IPS-18a (cell line): ENCODE measurements at regions not wholly inside any gene's neighbourhood (a gene's known extent, or its start where the extent isn't known, plus 50 kb on each side); places are given as distances from the start of the nearest gene placed in this dataset.
"Not testable (repeated sequence)": the region's sequence is repeated elsewhere in the genome, so short reads cannot be mapped to it uniquely, and the experiment has no call there.

ENCODE experiments used
- H3K27ac ChIP-seq: one replicate; pipeline ENCODE4 v1.5.1; 2013; ENCODE audit warnings: low read length
- H3K27me3 ChIP-seq: one replicate; pipeline ENCODE4 v1.6.1; 2013; ENCODE audit warnings: mild to moderate bottlenecking, low read length; ENCODE audit not compliant: control insufficient read depth, insufficient read depth
- H3K36me3 ChIP-seq: one replicate; pipeline ENCODE4 v1.6.1; 2013; ENCODE audit warnings: low read depth, low read length; ENCODE audit not compliant: control insufficient read depth
- H3K4me1 ChIP-seq: one replicate; pipeline ENCODE4 v1.6.1; 2013; ENCODE audit warnings: low read depth, low read length; ENCODE audit not compliant: control insufficient read depth
- H3K4me3 ChIP-seq: one replicate; pipeline ENCODE4 v1.5.1; 2013; ENCODE audit warnings: low read length
- H3K9ac ChIP-seq: one replicate; pipeline ENCODE4 v1.6.1; 2013; ENCODE audit warnings: mild to moderate bottlenecking, low read length, moderate library complexity
- H3K9me3 ChIP-seq: one replicate; pipeline ENCODE4 v1.6.1; 2013; ENCODE audit warnings: low read depth, low read length; ENCODE audit not compliant: control insufficient read depth

DNA sequence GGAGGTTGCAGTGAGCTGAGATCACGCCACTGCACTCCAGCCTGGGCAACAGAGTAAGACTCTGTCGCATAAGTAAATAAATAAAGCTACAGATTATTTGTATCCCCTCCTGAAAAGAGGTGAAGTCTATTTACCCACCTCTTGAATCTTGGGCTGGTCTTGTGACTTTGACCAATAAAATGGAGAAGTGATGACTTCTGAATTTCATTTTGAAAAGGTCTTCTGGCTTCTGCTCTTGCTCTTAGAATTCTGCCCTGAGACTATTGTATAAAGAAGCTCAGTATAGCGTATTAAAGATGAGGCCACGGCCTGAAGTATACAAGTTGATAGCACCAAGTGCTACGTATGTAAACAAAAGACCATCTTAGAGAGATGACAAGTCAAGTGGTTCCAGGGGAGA is 88.3 kb upstream of the AMN1 start:
- no peaks in the 10 kb centered on the region for H3K36me3 ChIP-seq
- no peaks in the 10 kb centered on the region for H3K27me3 ChIP-seq
- H3K4me3 ChIP-seq: no peak overlapping the region
- H3K27ac ChIP-seq: no peak overlapping the region
- peaks cover 4% of the 10 kb centered on the region for H3K4me1 ChIP-seq
- H3K9me3 ChIP-seq: no peaks in the 10 kb centered on the region
- H3K9ac ChIP-seq: no peak overlapping the region

DNA sequence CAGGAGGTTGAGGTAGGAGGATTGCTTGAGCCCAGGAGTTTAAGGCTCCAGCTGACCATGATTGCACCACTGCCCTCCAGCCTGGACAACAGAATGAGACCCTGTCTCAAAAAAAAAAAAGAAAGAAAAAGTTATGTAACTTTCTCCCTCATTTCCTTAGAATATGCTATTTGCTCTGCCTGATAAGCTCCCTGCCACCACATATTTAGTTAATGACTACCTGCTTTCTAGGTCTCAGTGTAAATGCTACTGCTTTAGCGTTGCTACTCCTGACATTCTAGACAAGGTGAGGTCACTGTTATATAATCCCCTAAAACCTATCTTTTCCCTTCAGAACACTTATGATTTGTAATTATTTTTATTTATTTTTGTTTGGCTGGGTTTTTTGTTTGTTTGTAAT is 86.3 kb upstream of the AMN1 start:
- Histone ChIP-seq H3K4me3 (no peak overlapping the region), H3K27me3 (no peaks in the 10 kb centered on the region), H3K9me3 (no peaks in the 10 kb centered on the region), H3K36me3 (no peaks in the 10 kb centered on the region), H3K9ac (no peak overlapping the region), H3K4me1 (peaks cover 4% of the 10 kb centered on the region), H3K27ac (no peak overlapping the region)

DNA sequence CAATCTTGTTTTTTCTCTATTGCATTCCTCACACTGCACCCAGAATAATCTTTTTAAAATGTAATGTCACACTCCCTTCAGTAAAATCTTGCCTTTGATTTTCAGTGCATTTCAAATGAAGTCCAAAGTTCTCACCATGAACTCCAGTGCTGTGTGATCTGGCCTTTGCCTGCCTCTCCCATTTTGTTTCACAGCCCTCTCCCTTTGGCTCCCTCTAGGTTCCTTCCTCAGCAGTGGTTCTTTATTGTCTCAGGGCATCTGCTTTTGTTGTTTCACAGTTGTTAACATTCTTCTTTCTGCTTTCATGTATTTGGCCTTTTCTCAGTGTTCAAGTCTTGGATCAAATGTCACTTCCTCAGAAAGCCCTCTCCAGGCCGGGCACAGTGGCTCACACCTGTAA is 84.5 kb upstream of the AMN1 start:
- Histone ChIP-seq H3K27ac (no peak overlapping the region), H3K4me1 (peaks cover 4% of the 10 kb centered on the region), H3K4me3 (no peak overlapping the region), H3K27me3 (no peaks in the 10 kb centered on the region), H3K36me3 (no peaks in the 10 kb centered on the region), H3K9me3 (no peaks in the 10 kb centered on the region), H3K9ac (no peak overlapping the region)

DNA sequence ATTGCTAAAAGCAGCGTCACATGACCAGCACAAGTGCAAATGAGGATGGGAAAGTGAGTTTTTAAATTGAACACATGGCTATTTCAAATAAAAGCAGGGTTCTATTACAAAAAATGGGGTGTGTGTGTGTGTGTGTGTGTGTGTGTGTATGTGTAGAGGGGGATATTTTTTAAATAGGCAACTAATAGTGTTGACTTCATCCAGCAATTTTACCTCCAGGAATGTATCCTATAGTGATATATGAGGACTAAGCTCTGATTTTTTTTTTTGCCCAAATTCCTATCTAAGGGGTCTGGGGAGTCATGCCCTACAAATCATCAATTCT is 78.9 kb upstream of the AMN1 start:
- H3K9me3 ChIP-seq: no peaks in the 10 kb centered on the region
- H3K9ac ChIP-seq: no peak overlapping the region
- no peak overlapping the region for H3K27ac ChIP-seq
- no peaks in the 10 kb centered on the region for H3K27me3 ChIP-seq
- no peaks in the 10 kb centered on the region for H3K36me3 ChIP-seq
- no peaks in the 10 kb centered on the region for H3K4me1 ChIP-seq
- H3K4me3 ChIP-seq: no peak overlapping the region

DNA sequence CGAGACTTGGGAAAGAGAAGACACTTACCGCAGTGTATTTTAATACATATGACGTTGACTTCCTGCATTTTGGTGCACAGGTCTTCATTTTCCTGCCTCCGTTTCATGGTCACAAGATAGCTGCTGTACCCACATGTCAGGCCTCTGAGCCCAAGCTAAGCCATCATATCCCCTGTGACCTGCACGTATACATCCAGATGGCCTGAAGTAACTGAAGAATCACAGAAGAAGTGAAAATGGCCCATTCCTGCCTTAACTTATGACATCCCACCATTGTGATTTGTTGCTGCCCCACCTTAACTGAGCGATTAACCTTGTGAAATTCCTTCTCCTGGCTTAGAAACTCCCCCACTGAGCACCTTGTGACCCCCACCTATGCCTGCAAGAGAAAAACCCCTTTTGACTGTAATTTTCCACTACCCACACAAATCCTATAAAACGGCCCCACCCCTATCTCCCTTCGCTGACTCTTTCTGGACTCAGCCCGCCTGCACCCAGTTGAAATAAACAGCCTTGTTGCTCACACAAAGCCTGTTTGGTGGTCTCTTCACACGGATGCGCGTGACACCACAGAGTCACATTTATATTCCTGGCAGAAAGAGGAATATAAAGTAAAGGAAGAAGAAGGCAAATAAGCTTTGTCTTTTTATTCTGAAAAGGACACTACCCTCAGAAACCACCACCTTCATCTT is 78.4 kb upstream of the AMN1 start:
- not testable (repeated sequence) for H3K9ac ChIP-seq, H3K27ac ChIP-seq, H3K4me1 ChIP-seq, H3K4me3 ChIP-seq, H3K36me3 ChIP-seq, H3K9me3 ChIP-seq, H3K27me3 ChIP-seq

DNA sequence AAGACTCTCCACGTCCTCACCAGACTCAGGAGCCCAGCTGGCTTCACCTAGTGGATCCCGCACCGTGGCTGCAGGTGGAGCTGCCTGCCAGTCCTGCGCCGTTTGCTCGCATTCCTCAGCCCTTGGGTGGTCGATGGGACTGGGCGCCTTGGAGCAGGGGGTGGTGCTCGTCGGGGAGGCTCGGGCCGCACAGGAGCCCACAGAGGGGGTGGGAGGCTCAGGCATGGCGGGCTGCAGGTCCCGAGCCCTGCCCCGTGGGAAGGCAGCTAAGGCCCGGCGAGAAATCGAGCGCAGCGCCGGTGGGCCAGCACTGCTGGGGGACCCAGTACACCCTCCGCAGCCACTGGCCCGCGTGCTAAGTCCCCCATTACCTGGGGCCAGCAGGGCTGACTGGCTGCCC is 76.9 kb upstream of the AMN1 start:
- not testable (repeated sequence) for H3K9ac ChIP-seq, H3K36me3 ChIP-seq, H3K27me3 ChIP-seq, H3K4me1 ChIP-seq, H3K4me3 ChIP-seq, H3K27ac ChIP-seq, H3K9me3 ChIP-seq

DNA sequence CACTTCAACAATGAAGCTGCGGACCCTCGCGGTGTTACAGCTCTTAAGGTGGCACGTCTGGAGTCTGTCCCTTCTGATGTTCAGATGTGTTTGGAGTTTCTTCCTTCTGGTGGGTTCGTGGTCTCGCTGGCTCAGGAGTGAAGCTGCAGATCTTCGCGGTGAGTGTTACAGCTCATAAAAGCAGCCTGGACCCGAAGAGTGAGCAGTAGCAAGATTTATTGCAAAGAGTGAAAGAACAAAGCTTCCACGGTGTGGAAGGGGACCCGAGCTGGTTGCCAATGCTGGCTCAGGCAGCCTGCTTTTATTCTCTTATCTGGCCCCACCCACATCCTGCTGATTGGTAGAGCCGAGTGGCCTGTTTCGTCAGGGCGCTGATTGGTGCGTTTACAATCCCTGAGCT is 75.9 kb upstream of the AMN1 start:
- not testable (repeated sequence) for H3K9me3 ChIP-seq, H3K27me3 ChIP-seq, H3K4me1 ChIP-seq, H3K36me3 ChIP-seq, H3K27ac ChIP-seq, H3K4me3 ChIP-seq, H3K9ac ChIP-seq

DNA sequence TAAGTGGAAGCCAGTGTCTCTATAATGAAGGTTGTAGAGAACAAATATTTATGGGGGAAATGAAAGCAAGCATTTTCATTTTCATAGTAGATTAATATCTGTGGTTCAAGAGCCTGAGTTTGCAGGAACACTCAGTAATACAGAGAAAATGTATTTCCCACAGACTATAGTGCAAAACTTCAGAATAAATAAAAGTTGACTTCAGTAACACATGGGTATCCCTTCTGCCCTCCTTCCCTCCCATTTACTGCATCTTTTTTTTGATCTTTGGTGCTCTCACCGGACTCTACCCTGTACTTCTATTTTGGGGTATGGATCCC is 75.3 kb upstream of the AMN1 start:
- no peak overlapping the region for H3K4me3 ChIP-seq
- no peaks in the 10 kb centered on the region for H3K9me3 ChIP-seq
- no peak overlapping the region for H3K27ac ChIP-seq
- no peak overlapping the region for H3K9ac ChIP-seq
- no peaks in the 10 kb centered on the region for H3K4me1 ChIP-seq
- H3K27me3 ChIP-seq: no peaks in the 10 kb centered on the region
- no peaks in the 10 kb centered on the region for H3K36me3 ChIP-seq

DNA sequence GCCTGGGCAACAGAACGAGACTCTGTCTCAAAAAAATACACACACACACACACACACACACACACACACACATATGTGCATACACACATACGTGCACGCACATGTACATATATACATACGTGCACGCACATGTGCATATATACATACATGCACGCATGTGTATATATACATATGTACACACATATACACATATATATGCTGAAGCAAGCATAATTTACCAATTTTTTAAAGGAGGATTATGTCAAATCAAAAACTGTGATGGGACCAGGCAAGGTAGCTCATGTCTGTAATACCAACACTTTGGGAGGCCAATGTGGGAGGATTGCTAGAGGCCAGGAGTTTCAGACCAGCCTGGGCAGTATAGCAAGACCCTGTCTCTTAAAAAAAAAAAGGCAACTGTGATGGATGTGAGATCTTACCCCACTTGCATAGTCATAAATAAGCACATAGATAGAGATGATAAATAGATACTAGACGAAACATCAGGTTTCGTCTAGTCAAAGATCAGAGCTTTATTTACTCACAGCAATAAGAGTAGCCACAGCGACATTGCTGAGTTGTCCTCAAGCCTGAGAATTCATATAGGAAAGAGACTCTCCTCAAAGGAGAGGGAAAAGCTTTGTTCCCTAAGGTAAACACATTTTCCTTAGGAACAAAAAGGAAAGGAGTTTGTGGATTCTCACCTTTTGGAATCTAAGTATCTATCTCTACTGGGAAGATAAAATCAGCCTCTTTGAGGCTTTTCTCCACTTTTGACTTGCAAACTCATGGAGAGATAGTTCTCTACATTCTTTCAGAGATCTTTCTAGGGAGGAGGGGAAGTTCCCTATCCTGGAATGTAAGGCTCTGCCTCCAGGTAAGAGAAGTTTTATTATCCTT is 74.7 kb upstream of the AMN1 start:
- Histone ChIP-seq H3K36me3 (no peaks in the 10 kb centered on the region), H3K4me1 (no peaks in the 10 kb centered on the region), H3K9ac (no peak overlapping the region), H3K9me3 (no peaks in the 10 kb centered on the region), H3K4me3 (no peak overlapping the region), H3K27me3 (no peaks in the 10 kb centered on the region), H3K27ac (no peak overlapping the region)

DNA sequence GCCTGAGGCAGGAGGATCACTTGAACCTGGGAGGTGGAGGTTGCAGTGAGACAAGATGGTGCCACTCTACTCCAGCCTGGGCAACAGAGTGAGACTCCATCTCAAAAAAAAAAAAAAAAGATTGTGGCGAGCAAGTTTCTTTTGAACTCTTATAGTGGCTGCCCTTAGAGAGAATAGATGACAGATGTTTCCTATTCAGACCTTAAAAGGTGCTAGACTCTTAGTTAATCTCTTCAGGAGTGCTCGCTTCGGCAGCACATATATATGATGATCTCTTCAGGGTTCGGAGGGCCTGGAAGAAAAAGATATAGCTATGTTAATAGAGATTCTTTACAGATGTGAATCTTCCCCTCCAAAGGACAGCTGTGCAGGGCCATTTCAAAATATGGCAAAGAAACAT is 73.1 kb upstream of the AMN1 start:
- Histone ChIP-seq H3K9me3 (no peaks in the 10 kb centered on the region), H3K9ac (no peak overlapping the region), H3K27me3 (no peaks in the 10 kb centered on the region), H3K4me1 (no peaks in the 10 kb centered on the region), H3K27ac (no peak overlapping the region), H3K36me3 (no peaks in the 10 kb centered on the region), H3K4me3 (no peak overlapping the region)

DNA sequence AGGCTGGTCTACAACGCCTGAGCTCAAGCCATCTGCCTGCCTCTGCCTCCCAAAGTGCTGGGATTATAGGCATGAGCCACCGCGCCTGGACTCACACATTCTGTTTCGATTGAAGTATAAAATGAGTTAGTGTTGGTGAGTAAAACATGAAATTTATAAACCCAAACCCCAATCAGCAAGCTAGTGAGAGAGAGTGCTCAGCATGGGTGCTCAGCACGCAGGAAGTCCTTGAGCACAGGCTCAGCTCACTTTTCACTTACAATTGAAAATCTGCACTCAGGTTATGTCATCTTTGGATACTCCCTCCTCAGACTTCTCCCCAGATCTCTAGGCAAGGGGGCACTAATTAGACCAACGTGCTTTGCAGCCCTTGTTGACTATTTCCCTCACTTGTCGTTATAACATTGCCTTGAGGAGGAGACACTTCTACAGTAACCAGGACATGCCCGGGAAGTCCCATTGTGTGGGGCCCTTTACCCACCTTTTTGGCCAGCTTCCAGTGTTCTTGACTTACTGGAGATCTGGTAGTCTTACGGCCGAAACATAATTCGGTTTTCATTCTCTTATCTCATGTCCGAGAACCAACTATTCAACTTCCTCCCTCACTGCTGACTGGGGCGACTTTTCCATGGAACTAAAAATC is 68.5 kb upstream of the AMN1 start:
- H3K9ac ChIP-seq: no peak overlapping the region
- no peaks in the 10 kb centered on the region for H3K4me1 ChIP-seq
- H3K36me3 ChIP-seq: no peaks in the 10 kb centered on the region
- H3K27me3 ChIP-seq: no peaks in the 10 kb centered on the region
- H3K27ac ChIP-seq: no peak overlapping the region
- H3K4me3 ChIP-seq: no peak overlapping the region
- no peaks in the 10 kb centered on the region for H3K9me3 ChIP-seq
